Suprapubic skin (tissue), 4 donors: ENCODE measurements at regions not wholly inside any gene's neighbourhood (a gene's known extent, or its start where the extent isn't known, plus 50 kb on each side); places are given as distances from the start of the nearest gene placed in this dataset.

Source experiments
- DNase-seq, 2 donors: peaks; one replicate each; pipeline ENCODE4 v3.0.0-alpha.2; 2019; ENCODE audit warnings: low spot score in 2 of 2
- H3K27ac ChIP-seq: fragments of 200-600 bp; sonication (generic); one replicate; pipeline ENCODE4 v1.5.1; 2019
- H3K27me3 ChIP-seq: fragments of 200-600 bp; sonication (generic); one replicate; pipeline ENCODE4 v1.5.1; 2019
- H3K36me3 ChIP-seq: fragments of 200-600 bp; sonication (generic); one replicate; pipeline ENCODE4 v1.5.1; 2019
- H3K4me1 ChIP-seq: fragments of 200-600 bp; sonication (generic); one replicate; pipeline ENCODE4 v1.5.1; 2019
- H3K4me3 ChIP-seq: fragments of 200-600 bp; sonication (generic); one replicate; pipeline ENCODE4 v1.5.1; 2019; ENCODE audit warnings: mild to moderate bottlenecking
- H3K9me3 ChIP-seq: fragments of 200-600 bp; sonication (generic); one replicate; pipeline ENCODE4 v1.5.1; 2019
- EP300 ChIP-seq: sonication (generic); formaldehyde crosslinking; IDR thresholded peaks from one replicate; pipeline ENCODE4 v1.6.1; 2017; ENCODE audit warnings: antibody characterized with exemption
- POLR2A ChIP-seq, 2 donors: fragments of 450-650 bp; IDR thresholded peaks; one replicate each; pipeline ENCODE4 v1.6.1; 2017; ENCODE audit warnings: antibody characterized with exemption in 2 of 2, mild to moderate bottlenecking in 2 of 2, moderate library complexity in 2 of 2
- POLR2AphosphoS5 ChIP-seq, 3 donors: sonication (generic); formaldehyde crosslinking; IDR thresholded peaks; one replicate each; pipeline ENCODE4 v1.6.1; 2017; ENCODE audit warnings: antibody characterized with exemption in 3 of 3
- WGBS: methylation state at CpG from one replicate; pipeline ENCODE4 v1.1.5; 2018; 5-methylcytosine and 5-hydroxymethylcytosine counted together
- TF ChIP-seq, protein P1 (sequence below), 2 donors: fragments of 200-600 bp in 1 of 2; fragments of 450-650 bp in 1 of 2; sonication (generic) in 1 of 2; IDR thresholded peaks; one replicate each; pipeline ENCODE4 v1.5.1; 2016 to 2019; ENCODE audit warnings: antibody characterized with exemption in 2 of 2, mild to moderate bottlenecking in 1 of 2, moderate library complexity in 1 of 2

DNA sequence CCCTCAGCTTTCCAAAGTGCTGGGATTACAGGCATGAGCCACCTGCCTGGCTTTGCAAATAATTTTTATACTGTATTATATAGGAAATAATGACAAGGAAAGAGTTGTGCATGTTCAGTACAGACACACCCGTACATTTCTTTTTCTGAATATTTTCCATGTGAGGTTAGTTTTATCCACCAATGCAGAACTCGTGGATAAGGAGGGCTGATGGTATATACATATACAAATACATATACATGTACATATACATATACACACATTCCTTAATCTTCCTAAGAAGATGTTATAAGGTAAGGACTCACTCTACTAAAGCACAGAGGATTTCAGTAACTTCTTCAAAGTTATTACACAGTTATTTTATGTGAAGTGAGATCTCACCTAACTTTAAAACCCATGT is 925.8 kb downstream of the C4orf33 start:
- Histone ChIP-seq H3K36me3 (no peaks in the 10 kb centered on the region), H3K27me3 (no peaks in the 10 kb centered on the region), H3K4me3 (no peak overlapping the region), H3K9me3 (no peaks in the 10 kb centered on the region), H3K27ac (no peak overlapping the region), H3K4me1 (no peaks in the 10 kb centered on the region)
- WGBS = 71% methylated on average over 2 of the region's 2 CpGs
- DNase-seq = no peak
- TF ChIP-seq POLR2AphosphoS5 (IDR thresholded peaks at IDR 0.05) (no peak), POLR2A (IDR thresholded peaks at IDR 0.05) (no peak), EP300 (no peak)
- TF ChIP-seq, protein P1, sequence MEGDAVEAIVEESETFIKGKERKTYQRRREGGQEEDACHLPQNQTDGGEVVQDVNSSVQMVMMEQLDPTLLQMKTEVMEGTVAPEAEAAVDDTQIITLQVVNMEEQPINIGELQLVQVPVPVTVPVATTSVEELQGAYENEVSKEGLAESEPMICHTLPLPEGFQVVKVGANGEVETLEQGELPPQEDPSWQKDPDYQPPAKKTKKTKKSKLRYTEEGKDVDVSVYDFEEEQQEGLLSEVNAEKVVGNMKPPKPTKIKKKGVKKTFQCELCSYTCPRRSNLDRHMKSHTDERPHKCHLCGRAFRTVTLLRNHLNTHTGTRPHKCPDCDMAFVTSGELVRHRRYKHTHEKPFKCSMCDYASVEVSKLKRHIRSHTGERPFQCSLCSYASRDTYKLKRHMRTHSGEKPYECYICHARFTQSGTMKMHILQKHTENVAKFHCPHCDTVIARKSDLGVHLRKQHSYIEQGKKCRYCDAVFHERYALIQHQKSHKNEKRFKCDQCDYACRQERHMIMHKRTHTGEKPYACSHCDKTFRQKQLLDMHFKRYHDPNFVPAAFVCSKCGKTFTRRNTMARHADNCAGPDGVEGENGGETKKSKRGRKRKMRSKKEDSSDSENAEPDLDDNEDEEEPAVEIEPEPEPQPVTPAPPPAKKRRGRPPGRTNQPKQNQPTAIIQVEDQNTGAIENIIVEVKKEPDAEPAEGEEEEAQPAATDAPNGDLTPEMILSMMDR (IDR thresholded peaks at IDR 0.05) = no peak

GRCh38 chr4:130023088-130023487 is 927.1 kb downstream of the C4orf33 start:
- DNase-seq = no peak
- Histone ChIP-seq H3K9me3 (no peaks in the 10 kb centered on the region), H3K4me1 (no peaks in the 10 kb centered on the region), H3K27me3 (no peaks in the 10 kb centered on the region), H3K27ac (no peak overlapping the region), H3K36me3 (no peaks in the 10 kb centered on the region), H3K4me3 (no peak overlapping the region)
- TF ChIP-seq, protein P1 (IDR thresholded peaks at IDR 0.05) = no peak
- TF ChIP-seq POLR2AphosphoS5 (IDR thresholded peaks at IDR 0.05) (no peak), POLR2A (IDR thresholded peaks at IDR 0.05) (no peak), EP300 (no peak)
- WGBS = 89% methylated on average over 2 of the region's 2 CpGs

- Histone ChIP-seq H3K27ac (no peak overlapping the region), H3K4me3 (no peak overlapping the region), H3K4me1 (no peaks in the 10 kb centered on the region), H3K27me3 (no peaks in the 10 kb centered on the region), H3K36me3 (no peaks in the 10 kb centered on the region), H3K9me3 (no peaks in the 10 kb centered on the region)
- 84% methylated on average over 2 of the region's 2 CpGs for WGBS
- TF ChIP-seq POLR2AphosphoS5 (IDR thresholded peaks at IDR 0.05) = no peak
- TF ChIP-seq, protein P1 (IDR thresholded peaks at IDR 0.05) = no peak
- no peak for TF ChIP-seq POLR2A (IDR thresholded peaks at IDR 0.05)
- TF ChIP-seq EP300 = no peak
- no peak for DNase-seq
Measured at GRCh38 chr4:130025701-130026100, 929.7 kb downstream of the C4orf33 start.

DNA sequence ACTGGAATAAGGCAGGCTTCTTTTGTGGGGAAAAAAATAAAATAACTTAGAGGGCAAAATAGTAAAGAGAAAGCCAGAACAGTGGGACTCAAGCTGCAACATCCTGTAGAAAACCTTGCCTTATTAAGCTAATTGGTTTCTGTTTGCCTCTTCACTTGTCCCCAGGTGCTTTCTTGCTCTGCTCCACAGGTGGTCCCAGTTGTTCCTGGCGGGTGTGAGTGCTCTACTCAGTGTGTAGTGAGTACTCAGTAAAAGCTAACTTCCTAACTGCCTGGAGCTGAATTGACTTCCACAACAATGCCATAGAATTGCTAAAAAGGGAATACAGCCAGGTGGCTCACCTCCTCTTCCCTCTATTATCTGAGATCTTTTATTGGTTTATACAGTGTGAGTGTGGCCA is 930.2 kb downstream of the C4orf33 start:
- Histone ChIP-seq H3K27ac (no peak overlapping the region), H3K27me3 (no peaks in the 10 kb centered on the region), H3K9me3 (no peaks in the 10 kb centered on the region), H3K36me3 (no peaks in the 10 kb centered on the region), H3K4me1 (no peaks in the 10 kb centered on the region), H3K4me3 (no peak overlapping the region)
- WGBS = 32% methylated on average over 1 of the region's 1 CpG
- DNase-seq = no peak
- TF ChIP-seq, protein P1 (IDR thresholded peaks at IDR 0.05) = no peak
- TF ChIP-seq POLR2AphosphoS5 (IDR thresholded peaks at IDR 0.05) (no peak), POLR2A (IDR thresholded peaks at IDR 0.05) (no peak), EP300 (no peak)

DNA sequence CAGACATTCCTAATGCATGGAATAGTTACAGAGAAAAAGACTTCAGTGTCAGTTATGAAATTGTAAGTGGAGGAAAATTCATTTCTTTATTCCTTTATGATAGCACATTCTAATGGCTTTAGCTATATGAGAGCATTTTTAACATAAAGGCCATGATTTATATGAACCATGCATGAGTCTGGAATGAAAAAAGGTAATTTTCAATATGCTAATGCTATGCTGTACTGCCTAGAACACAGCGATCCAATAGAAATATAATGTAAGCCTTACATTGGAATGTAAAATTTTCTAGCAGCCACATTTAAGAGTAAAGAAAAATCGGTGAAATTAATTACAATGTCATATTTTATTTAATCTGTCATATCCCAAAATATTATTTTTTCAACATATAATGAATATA is 932.0 kb downstream of the C4orf33 start:
- TF ChIP-seq POLR2A (IDR thresholded peaks at IDR 0.05) = no peak
- no peak for DNase-seq
- no peak overlapping the region for H3K4me3 ChIP-seq
- H3K36me3 ChIP-seq = no peaks in the 10 kb centered on the region
- H3K27ac ChIP-seq = no peak overlapping the region
- 76% methylated on average over 2 of the region's 2 CpGs for WGBS
- no peaks in the 10 kb centered on the region for H3K4me1 ChIP-seq
- no peaks in the 10 kb centered on the region for H3K27me3 ChIP-seq
- H3K9me3 ChIP-seq = no peaks in the 10 kb centered on the region

- Histone ChIP-seq H3K9me3 (no peaks in the 10 kb centered on the region), H3K4me1 (no peaks in the 10 kb centered on the region), H3K36me3 (no peaks in the 10 kb centered on the region), H3K27ac (no peak overlapping the region), H3K27me3 (no peaks in the 10 kb centered on the region), H3K4me3 (no peak overlapping the region)
- 46% methylated on average over 3 of the region's 3 CpGs for WGBS
- TF ChIP-seq, protein P1 (IDR thresholded peaks at IDR 0.05) = no peak
- no peak for TF ChIP-seq EP300
- TF ChIP-seq POLR2A (IDR thresholded peaks at IDR 0.05) = no peak
- DNase-seq = no peak
Measured at GRCh38 chr4:130028552-130028951, 932.6 kb downstream of the C4orf33 start.
